ENCODE measurements at regions not wholly inside any gene's neighbourhood (a gene's known extent, or its start where the extent isn't known, plus 50 kb on each side); places are given as distances from the start of the nearest gene placed in this dataset.
"Not testable (repeated sequence)": the region's sequence is repeated elsewhere in the genome, so short reads cannot be mapped to it uniquely, and the experiment has no call there.

DNA sequence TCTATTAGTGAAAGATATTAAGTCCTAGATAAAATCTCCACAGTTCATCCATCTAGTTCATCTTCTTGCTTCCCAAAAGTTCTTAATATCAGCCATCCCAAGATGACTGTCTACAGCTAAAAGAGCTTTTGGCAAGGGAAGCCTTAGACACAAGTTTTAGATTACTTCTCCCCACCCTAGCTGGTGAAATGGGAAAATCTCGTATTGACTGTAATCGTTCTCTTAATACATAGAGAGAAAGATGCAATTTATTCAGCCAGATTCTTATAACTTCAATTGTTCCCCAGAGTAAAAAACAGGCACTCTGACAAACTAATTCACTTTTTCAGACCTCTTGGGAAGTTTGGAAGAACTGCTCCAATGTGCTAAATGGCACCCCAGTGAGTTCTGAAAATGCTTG lies 1439.6 kb upstream of the C9orf72 start:
- no peak for DNase-seq (ENCODE audit: low read depth in 4 of 4, low spot score in 3 of 4)

GRCh38 chr9:29021632-29022031 lies 1448.4 kb upstream of the C9orf72 start:
- DNase-seq (ENCODE audit: low read depth in 4 of 4, low spot score in 3 of 4) = no peak

GRCh38 chr9:29038332-29038731 lies 1465.1 kb upstream of the C9orf72 start:
- DNase-seq (ENCODE audit: low read depth in 4 of 4, low spot score in 3 of 4) = no peak

DNA sequence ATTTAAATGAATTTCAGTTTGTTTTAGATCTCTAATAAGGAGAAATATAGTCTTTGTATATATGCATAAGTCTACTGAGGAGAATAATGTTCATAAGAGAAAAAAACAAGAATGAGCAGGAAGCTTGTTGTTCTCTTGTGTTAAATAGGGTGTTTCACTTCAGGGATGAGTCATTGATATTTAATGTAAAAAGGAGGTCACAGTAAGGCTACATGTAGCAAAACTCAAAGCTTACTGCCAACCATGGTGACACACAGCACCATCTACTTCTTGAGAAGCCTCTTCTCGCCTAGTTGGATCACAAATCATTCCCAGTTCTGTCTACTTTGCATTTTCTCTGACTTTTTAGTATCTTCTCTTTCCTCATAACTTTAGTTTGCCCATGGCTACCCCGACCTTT lies 1466.0 kb upstream of the C9orf72 start:
- DNase-seq (ENCODE audit: low read depth in 4 of 4, low spot score in 3 of 4) = no peak

- no peak for DNase-seq (ENCODE audit: low read depth in 4 of 4, low spot score in 3 of 4)
These were observed 1469.8 kb upstream of the C9orf72 start for GRCh38 chr9:29043072-29043471.

GRCh38 chr9:29044959-29045358 lies 1471.7 kb upstream of the C9orf72 start:
- DNase-seq (ENCODE audit: low read depth in 4 of 4, low spot score in 3 of 4) = no peak

DNA sequence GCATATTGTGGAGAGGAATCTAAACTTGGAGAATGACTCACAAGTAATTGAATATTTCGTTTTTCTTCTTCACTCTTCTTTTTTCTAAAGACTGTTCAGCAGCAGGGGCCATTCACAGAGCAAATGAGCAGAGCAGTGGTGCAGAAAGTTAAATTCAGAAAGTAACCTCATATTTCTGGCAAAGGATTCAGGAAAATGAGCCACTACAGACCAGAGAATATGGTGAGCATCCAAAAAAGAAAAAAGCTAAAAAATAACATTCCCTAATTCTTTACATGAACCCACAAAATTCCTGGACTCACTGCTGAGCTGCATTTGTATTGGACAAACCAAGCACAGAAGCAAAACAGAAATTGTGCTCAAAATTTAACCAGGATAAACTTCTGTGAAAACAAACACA lies 1486.8 kb upstream of the C9orf72 start:
- DNase-seq (ENCODE audit: low read depth in 4 of 4, low spot score in 3 of 4) = no peak

DNA sequence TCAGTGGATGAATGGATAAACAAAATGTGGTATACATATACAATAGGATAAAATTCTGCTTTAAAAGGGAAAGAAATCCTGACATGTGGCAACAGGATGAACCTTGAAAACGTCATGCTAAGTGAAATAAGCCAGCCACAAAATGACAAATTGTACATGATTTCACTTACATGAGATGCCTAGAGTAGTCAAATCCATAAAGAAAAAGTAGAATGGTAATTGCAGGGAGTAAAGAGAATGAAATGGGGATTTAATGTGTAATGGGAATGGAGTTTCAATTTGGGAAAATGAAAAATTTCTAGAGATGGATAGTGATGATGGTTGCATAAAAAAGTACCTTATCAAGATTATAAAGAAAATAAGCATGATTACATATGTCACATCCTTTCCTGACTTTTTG lies 1489.2 kb upstream of the C9orf72 start:
- DNase-seq (ENCODE audit: low read depth in 4 of 4, low spot score in 3 of 4) = no peak

DNA sequence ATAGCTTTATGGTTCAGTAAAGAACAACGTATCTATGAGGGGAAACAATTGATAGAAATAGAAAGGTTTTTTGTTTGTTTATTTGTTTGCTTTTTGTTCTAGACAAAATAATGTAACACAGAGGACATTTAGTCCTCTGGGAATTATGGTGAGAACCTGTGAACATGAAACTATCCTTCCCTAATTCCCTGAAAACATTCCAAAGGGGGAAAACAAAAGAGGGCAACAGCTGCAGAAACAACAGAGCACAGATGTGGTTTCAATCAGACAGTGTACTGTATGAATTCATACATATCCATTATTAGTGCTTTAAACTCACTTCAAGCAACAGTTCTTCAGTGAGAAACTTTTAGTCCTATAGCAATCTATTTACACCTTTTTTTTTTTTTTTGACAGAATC lies 1489.8 kb upstream of the C9orf72 start:
- no peak for DNase-seq (ENCODE audit: low read depth in 4 of 4, low spot score in 3 of 4)

DNA sequence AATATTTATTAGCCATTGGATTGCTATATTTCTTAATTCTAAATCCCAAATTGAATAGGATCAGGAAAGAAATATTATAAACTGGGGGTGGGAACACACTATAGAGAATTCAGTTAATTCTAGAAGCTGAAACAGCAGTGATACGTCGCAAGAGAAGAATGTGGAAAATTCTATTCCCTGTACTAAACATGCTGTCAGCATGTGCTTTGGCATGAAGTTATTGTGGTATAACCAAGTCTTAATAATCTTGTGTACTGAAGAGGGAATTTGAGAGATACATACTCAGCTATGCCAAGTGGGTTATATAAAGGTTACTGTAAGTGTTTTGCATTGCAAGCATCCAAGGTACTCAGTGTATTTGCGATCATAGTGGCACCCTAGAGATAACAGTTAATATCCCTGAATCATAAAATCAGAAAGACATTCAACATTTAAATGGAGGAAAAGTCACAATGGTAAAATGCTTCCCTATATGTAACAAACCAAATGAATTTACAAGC lies 1492.9 kb upstream of the C9orf72 start:
- DNase-seq (ENCODE audit: low read depth in 4 of 4, low spot score in 3 of 4) = no peak

DNA sequence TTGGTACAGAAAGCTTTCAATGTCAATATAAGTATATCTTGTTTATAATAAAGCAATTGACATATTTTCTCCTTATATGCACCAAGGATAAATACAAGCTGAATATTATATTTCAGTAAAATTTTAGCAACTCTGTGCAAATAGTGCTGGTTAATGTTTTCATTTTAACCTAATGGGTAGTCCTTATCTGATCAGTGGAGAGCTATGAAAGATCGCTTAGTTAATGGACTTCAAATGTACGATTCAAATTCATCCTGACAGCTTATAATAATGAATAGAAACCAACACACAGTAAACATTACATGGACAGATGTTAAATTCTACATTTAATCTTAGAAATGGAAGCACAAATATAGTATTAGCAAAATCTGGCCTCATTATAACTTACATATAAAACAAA lies 1495.2 kb upstream of the C9orf72 start:
- no peak for DNase-seq (ENCODE audit: low read depth in 4 of 4, low spot score in 3 of 4)

DNA sequence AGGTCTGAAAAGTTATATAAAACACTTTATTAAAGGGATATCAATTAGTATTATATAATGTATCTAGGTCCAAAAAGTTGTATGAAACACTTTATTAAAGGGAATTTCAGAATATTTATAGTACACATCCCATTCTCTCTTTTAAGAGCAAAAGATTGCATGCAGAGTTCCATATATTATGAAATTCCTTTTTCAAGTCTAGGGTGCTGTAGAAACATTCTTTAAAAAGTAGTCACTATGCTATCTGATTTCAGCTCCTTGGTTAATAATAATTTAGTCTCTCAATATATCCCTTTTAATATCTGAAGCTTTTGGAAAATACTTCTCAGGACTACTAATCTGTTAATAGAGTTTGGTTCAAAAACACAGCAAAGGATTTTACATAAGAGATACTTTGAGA lies 1496.1 kb upstream of the C9orf72 start:
- no peak for DNase-seq (ENCODE audit: low read depth in 4 of 4, low spot score in 3 of 4)

- DNase-seq (ENCODE audit: low read depth in 4 of 4, low spot score in 3 of 4) = no peak
These were observed 1504.9 kb upstream of the C9orf72 start for GRCh38 chr9:29078063-29078666.

- no peak for DNase-seq (ENCODE audit: low read depth in 4 of 4, low spot score in 3 of 4)
These were observed 1527.5 kb upstream of the C9orf72 start for GRCh38 chr9:29100762-29101161.

DNA sequence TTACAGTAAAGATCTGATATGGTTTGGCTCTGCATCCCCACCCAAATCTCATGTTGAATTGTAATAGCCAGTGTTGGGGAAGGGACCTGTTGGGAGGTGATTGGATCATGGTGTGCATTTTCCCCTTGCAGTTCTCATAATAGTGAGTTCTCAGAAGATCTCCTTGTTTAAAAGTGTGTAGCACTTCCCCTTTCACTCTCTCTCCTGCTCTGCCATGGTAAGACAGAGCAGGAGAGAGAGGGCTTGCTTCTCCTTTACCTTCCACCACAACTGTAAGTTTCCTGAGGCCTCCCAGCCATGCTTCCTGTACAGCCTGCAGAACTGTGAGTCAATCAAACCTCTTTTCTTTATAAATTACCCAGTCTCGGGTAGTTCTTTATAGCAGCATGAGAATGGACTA lies 1530.9 kb upstream of the C9orf72 start:
- DNase-seq (ENCODE audit: low read depth in 4 of 4, low spot score in 3 of 4) = not testable (repeated sequence)

DNA sequence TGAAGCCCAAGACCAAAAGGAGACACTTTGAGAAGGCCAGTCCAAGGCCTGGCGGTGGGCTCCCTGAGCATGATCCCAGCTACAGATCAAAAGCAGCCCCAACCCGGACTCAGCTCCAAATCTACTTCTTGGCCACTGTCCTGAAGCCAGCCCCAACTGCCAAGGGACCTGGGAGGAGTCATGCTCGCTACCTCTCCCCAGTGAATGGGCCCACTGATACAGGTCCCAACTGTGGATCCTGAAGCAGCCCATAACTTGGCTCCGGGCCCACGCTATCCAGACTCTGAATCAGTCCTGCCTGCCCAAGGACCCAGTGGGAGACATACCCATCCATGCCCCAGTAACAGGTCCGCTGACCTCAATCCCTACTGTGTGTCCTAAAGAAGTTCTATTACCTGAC lies 1545.3 kb upstream of the C9orf72 start:
- DNase-seq (ENCODE audit: low read depth in 4 of 4, low spot score in 3 of 4) = no peak

DNA sequence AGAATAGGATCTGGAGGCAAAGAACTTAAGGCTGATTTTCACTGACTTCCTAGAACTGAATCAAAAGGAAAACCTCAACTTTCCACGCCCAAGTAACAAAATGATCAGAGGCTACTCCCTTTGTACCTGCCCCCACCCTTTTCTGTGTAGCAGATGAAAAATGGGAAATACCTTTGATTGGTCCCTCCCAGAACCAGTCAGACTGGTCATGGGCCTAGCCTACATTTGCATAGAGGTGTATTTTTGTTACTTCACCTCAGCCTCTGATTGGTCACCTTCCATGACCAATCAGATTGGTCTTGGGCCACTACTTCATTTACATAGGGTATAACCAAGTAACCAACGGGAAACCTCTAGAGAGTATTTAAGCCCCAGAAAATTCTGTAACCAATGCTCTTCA lies 1553.5 kb upstream of the C9orf72 start:
- DNase-seq (ENCODE audit: low read depth in 4 of 4, low spot score in 3 of 4) = no peak

GRCh38 chr9:29129763-29130162 lies 1556.5 kb upstream of the C9orf72 start:
- no peak for DNase-seq (ENCODE audit: low read depth in 4 of 4, low spot score in 3 of 4)

GRCh38 chr9:29144476-29144875 lies 1571.2 kb upstream of the C9orf72 start:
- no peak for DNase-seq (ENCODE audit: low read depth in 4 of 4, low spot score in 3 of 4)

- DNase-seq (ENCODE audit: low read depth in 4 of 4, low spot score in 3 of 4) = no peak
These were observed 1577.3 kb upstream of the C9orf72 start for GRCh38 chr9:29150606-29151005.

- no peak for DNase-seq (ENCODE audit: low read depth in 4 of 4, low spot score in 3 of 4)
These were observed 1587.6 kb upstream of the C9orf72 start for GRCh38 chr9:29160763-29161353.

GRCh38 chr9:29174136-29174535 lies 1600.9 kb upstream of the C9orf72 start:
- no peak for DNase-seq (ENCODE audit: low read depth in 4 of 4, low spot score in 3 of 4)

DNA sequence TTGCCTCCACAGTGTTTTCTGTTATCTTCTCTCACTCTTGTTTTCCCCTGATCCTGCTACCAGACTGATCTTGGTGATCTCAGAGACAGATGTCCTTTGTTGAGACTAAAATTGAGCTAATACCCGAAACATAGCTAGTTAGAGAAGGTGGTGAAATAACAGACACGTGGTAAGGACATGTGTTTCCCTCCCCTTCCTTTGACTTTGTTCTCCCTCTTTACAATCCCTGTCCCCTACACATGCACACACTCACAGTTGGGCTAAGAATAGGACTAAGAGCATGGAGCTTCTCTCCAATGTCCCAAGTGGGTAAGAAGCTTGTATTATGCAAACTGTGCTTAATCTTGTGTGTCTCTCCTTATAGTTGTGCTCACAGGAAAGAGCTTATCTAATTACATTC lies 1603.0 kb upstream of the C9orf72 start:
- no peak for DNase-seq (ENCODE audit: low read depth in 4 of 4, low spot score in 3 of 4)

Measured in left renal pelvis (tissue), 4 donors.